ENCODE measurements at regions not wholly inside any gene's neighbourhood (a gene's known extent, or its start where the extent isn't known, plus 50 kb on each side); places are given as distances from the start of the nearest gene placed in this dataset.

GRCh38 chrY:19065119-19065518 is 291.6 kb upstream of the HSFY2 start:
- TF ChIP-seq ZNF274 (IDR thresholded peaks at IDR 0.05; ENCODE audit: low read depth, low read length) (no peak), SUZ12 (IDR thresholded peaks at IDR 0.05; ENCODE audit: extremely low read depth, insufficient read depth, insufficient read length) (no peak)
